NCI-H2227 (cell line): ENCODE measurements at regions not wholly inside any gene's neighbourhood (a gene's known extent, or its start where the extent isn't known, plus 50 kb on each side); places are given as distances from the start of the nearest gene placed in this dataset.
"Not testable (repeated sequence)": the region's sequence is repeated elsewhere in the genome, so short reads cannot be mapped to it uniquely, and the experiment has no call there.

ENCODE experiments used
- DNase-seq: peaks from one replicate; lab custom pipeline; 2025; ENCODE audit not compliant: unreplicated experiment; lab: John Stamatoyannopoulos, UW

GRCh38 chr11:71102251-71102995 lies 150.0 kb downstream of the SHANK2 start:
- DNase-seq = no peak

- no peak for DNase-seq
Observed at GRCh38 chr11:71101606-71102005, 150.8 kb downstream of the SHANK2 start.

GRCh38 chr11:71101046-71101445 lies 151.3 kb downstream of the SHANK2 start:
- no peak for DNase-seq

- DNase-seq = no peak
Observed at GRCh38 chr11:71098776-71099175, 153.6 kb downstream of the SHANK2 start.

GRCh38 chr11:71097506-71098240 lies 154.7 kb downstream of the SHANK2 start:
- no peak for DNase-seq

GRCh38 chr11:71096751-71097388 lies 155.5 kb downstream of the SHANK2 start:
- no peak for DNase-seq

GRCh38 chr11:71095294-71095850 lies 157.0 kb downstream of the SHANK2 start:
- no peak for DNase-seq

- DNase-seq = no peak
Observed at GRCh38 chr11:71094296-71095077, 157.9 kb downstream of the SHANK2 start.

- DNase-seq = no peak
Observed at GRCh38 chr11:71093783-71094182, 158.6 kb downstream of the SHANK2 start.

- no peak for DNase-seq
Observed at GRCh38 chr11:71091506-71092265, 160.7 kb downstream of the SHANK2 start.

GRCh38 chr11:71089571-71089970 lies 162.8 kb downstream of the SHANK2 start:
- DNase-seq = no peak

GRCh38 chr11:71088314-71089215 lies 163.8 kb downstream of the SHANK2 start:
- not testable (repeated sequence) for DNase-seq

- peak; percentile 65 for DNase-seq
Observed at GRCh38 chr11:71086687-71087258, 165.6 kb downstream of the SHANK2 start.

GRCh38 chr11:71084306-71085012 lies 167.9 kb downstream of the SHANK2 start:
- DNase-seq = no peak

GRCh38 chr11:71083105-71083504 lies 169.3 kb downstream of the SHANK2 start:
- DNase-seq = no peak

- DNase-seq = no peak
Observed at GRCh38 chr11:71082454-71082853, 169.9 kb downstream of the SHANK2 start.

- DNase-seq = no peak
Observed at GRCh38 chr11:71081704-71082230, 170.6 kb downstream of the SHANK2 start.
